Glutamatergic neuron (in vitro differentiated cells): ENCODE measurements at regions not wholly inside any gene's neighbourhood (a gene's known extent, or its start where the extent isn't known, plus 50 kb on each side); places are given as distances from the start of the nearest gene placed in this dataset.

Experiments
- DNase-seq: peaks from one replicate; pipeline ENCODE4 v3.0.0; 2022
- H3K27ac Mint-ChIP-seq: one replicate; pipeline ENCODE4 v1.8.0; 2020; ENCODE audit warnings: mild to moderate bottlenecking, mixed read lengths, inconsistent platforms; ENCODE audit not compliant: unreplicated experiment
- H3K27me3 Mint-ChIP-seq: one replicate; pipeline ENCODE4 v1.8.0; 2020; ENCODE audit warnings: mild to moderate bottlenecking, moderate library complexity, mixed read lengths, inconsistent platforms; ENCODE audit not compliant: unreplicated experiment
- H3K36me3 Mint-ChIP-seq: one replicate; pipeline ENCODE4 v1.8.0; 2020; ENCODE audit warnings: mild to moderate bottlenecking, mixed read lengths, inconsistent platforms; ENCODE audit not compliant: unreplicated experiment
- H3K4me1 Mint-ChIP-seq: one replicate; pipeline ENCODE4 v1.8.0; 2020; ENCODE audit warnings: mild to moderate bottlenecking, low read depth, mixed read lengths, inconsistent platforms; ENCODE audit not compliant: unreplicated experiment
- H3K4me3 Mint-ChIP-seq: one replicate; pipeline ENCODE4 v1.8.0; 2020; ENCODE audit warnings: mild to moderate bottlenecking, mixed read lengths, inconsistent platforms; ENCODE audit not compliant: unreplicated experiment
- H3K9me3 Mint-ChIP-seq: one replicate; pipeline ENCODE4 v1.8.0; 2020; ENCODE audit warnings: mild to moderate bottlenecking, moderate library complexity, mixed read lengths, inconsistent platforms; ENCODE audit not compliant: unreplicated experiment
- TF ChIP-seq, protein P1 (sequence below): fragments of 200-600 bp; sonication (generic); IDR thresholded peaks from one replicate; pipeline ENCODE4 v1.5.0; 2021; ENCODE audit not compliant: partially characterized antibody, unreplicated experiment

DNA sequence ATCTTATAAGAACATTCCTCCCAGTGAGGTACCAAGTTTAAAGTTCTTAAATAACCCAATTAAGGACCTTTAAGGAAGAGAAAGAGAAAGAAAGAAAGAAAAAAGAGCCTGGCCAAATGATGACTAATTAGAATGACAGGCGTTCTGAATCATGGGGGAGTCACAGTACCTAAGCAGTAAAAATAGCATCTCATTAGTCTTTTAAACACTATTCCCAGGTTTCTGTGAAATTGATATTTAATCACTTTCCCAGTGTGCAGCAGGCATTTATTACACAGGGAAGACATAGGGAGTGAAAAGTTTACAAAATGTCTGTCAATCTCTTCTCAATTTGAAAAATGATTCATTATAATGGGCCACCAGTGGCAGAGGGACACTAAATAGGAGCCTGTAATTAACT lies 251.4 kb upstream of the MANEA start:
- Mint-ChIP-seq H3K27ac (no peak overlapping the region), H3K36me3 (no peaks in the 10 kb centered on the region), H3K9me3 (no peaks in the 10 kb centered on the region), H3K4me1 (no peaks in the 10 kb centered on the region), H3K27me3 (no peaks in the 10 kb centered on the region), H3K4me3 (no peak overlapping the region)
- TF ChIP-seq, protein P1, sequence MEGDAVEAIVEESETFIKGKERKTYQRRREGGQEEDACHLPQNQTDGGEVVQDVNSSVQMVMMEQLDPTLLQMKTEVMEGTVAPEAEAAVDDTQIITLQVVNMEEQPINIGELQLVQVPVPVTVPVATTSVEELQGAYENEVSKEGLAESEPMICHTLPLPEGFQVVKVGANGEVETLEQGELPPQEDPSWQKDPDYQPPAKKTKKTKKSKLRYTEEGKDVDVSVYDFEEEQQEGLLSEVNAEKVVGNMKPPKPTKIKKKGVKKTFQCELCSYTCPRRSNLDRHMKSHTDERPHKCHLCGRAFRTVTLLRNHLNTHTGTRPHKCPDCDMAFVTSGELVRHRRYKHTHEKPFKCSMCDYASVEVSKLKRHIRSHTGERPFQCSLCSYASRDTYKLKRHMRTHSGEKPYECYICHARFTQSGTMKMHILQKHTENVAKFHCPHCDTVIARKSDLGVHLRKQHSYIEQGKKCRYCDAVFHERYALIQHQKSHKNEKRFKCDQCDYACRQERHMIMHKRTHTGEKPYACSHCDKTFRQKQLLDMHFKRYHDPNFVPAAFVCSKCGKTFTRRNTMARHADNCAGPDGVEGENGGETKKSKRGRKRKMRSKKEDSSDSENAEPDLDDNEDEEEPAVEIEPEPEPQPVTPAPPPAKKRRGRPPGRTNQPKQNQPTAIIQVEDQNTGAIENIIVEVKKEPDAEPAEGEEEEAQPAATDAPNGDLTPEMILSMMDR = no peak
- DNase-seq = no peak

DNA sequence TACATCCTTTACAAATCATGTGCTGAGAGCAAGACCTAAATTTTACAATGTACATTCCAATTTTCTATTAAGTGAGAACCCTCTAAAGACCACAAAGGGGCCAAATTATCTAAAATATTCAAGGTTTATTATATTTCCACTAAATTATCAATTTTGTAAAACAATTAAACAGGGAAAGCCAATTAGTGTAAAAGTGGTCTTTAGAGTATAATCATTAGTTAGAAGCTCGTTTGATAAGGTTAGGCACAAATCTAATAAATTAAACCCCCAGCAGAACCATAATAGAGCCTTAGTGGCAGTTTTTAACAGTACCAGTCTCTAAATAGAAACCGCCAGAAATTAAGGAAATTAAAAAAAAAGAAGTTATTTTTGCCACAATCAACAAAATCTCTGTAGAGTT lies 249.1 kb upstream of the MANEA start:
- TF ChIP-seq, protein P1 = no peak
- Mint-ChIP-seq H3K9me3 (no peaks in the 10 kb centered on the region), H3K4me3 (no peak overlapping the region), H3K36me3 (no peaks in the 10 kb centered on the region), H3K27ac (no peak overlapping the region), H3K4me1 (no peaks in the 10 kb centered on the region), H3K27me3 (no peaks in the 10 kb centered on the region)
- no peak for DNase-seq

DNA sequence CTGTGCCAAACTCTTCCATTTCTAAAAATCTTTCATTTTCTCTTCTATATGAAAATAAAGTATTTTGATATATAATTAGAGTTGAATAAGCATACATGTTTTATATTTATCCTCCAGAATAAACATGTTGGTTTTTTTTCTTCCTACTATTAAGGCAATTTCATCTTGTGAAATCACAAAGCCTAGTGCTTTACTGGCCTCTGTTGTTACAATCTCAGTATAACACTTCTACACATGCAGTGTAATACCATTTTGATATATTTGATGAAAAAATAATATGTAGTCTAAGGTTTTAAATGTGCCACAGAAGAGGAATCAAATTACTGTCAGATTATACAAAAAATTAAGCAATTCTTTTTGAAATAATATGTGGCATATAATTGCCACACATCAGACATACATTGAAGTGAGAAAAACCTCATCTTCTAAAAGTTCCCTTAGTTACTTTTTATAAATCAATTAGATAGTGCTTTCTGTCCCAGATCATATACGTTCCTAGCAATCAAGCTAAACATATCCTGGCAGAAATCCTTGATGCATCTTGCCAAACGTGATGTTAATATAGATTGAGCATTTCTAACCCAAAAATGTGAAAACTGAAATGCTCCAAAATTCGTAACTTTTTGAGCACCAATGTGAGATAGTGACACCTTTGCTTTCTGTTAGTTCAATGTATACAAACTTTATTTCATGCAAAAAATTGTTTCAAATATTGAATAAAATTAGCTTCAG lies 225.1 kb upstream of the MANEA start:
- Mint-ChIP-seq H3K27me3 (no peaks in the 10 kb centered on the region), H3K9me3 (no peaks in the 10 kb centered on the region), H3K4me3 (no peak overlapping the region), H3K27ac (no peak overlapping the region), H3K36me3 (no peaks in the 10 kb centered on the region), H3K4me1 (no peaks in the 10 kb centered on the region)
- no peak for DNase-seq
- TF ChIP-seq, protein P1 = no peak

DNA sequence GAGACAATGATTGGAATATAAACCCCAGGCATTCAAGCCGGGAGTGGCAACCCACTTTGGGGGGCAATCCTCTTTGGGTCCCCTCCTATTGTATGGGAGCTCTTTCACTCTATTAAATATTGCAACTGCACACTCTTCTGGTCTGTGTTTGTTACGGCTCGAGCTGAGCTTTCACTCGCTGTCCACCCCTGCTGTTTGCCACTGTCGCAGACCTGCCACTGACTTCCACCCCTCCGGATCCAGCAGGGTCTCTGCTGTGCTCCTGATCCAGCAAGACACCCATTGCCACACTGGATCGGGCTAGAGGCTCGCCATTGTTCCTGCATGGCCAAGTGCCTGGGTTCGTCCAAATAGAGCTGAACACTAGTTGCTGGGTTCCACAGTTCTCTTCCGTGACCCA lies 222.8 kb upstream of the MANEA start:
- Mint-ChIP-seq H3K4me3 (no peak overlapping the region), H3K27me3 (no peaks in the 10 kb centered on the region), H3K4me1 (no peaks in the 10 kb centered on the region), H3K9me3 (no peaks in the 10 kb centered on the region), H3K27ac (no peak overlapping the region), H3K36me3 (no peaks in the 10 kb centered on the region)
- TF ChIP-seq, protein P1 = no peak
- no peak for DNase-seq

DNA sequence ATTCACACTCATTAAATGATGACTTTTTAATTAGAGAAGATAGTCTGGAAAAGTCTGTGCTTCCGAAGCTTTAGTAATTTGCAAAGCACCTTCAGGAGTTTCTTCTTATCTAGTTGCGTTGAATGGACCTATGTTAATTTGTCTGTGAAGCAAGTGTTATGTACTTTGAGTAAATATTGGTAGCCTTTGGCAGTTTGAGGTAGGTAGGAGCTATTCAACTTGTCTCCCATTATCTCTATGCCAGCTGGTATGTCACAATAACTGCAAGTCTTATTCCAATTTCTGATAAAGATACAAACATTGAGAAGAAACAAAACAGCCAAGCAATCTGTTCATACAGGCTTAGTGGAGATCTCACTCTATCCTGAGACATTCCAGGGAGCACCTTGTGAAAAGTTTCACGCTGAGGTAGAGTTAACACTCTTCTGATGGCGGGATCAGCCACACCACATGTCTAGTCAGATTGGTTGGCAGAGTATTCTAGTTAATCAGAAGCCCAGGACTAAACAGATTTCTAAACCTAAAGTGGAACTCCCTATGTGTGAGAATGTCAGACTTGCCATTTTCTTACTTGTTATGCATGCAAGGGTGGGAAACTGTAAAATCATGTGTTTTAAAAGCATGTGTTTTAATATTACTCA lies 219.8 kb upstream of the MANEA start:
- no peaks in the 10 kb centered on the region for H3K9me3 Mint-ChIP-seq
- no peak overlapping the region for H3K27ac Mint-ChIP-seq
- TF ChIP-seq, protein P1 = no peak
- H3K4me1 Mint-ChIP-seq = no peaks in the 10 kb centered on the region
- no peaks in the 10 kb centered on the region for H3K27me3 Mint-ChIP-seq
- no peak for DNase-seq
- no peaks in the 10 kb centered on the region for H3K36me3 Mint-ChIP-seq
- H3K4me3 Mint-ChIP-seq = no peak overlapping the region
